GM18870 (cell line): ENCODE measurements at regions not wholly inside any gene's neighbourhood (a gene's known extent, or its start where the extent isn't known, plus 50 kb on each side); places are given as distances from the start of the nearest gene placed in this dataset.
"Not testable (repeated sequence)": the region's sequence is repeated elsewhere in the genome, so short reads cannot be mapped to it uniquely, and the experiment has no call there.

Source experiments
- ATAC-seq: cut with Tn5 transposase; IDR thresholded peaks from one replicate; pipeline ENCODE4 v1.9.1; 2021; ENCODE audit warnings: moderate library complexity; ENCODE audit not compliant: unreplicated experiment

- no peak for ATAC-seq
Measured at GRCh38 chr15:56812221-56812620, 78.9 kb upstream of the ZNF280D start.

- ATAC-seq: no peak
Measured at GRCh38 chr15:56811586-56811985, 78.3 kb upstream of the ZNF280D start.

GRCh38 chr15:56808160-56808559, 74.9 kb upstream of the ZNF280D start:
- ATAC-seq: no peak

- no peak for ATAC-seq
Measured at GRCh38 chr15:56806148-56806536, 72.8 kb upstream of the ZNF280D start.

GRCh38 chr15:56805466-56806147, 72.3 kb upstream of the ZNF280D start:
- no peak for ATAC-seq

- no peak for ATAC-seq
Measured at GRCh38 chr15:56804938-56805337, 71.6 kb upstream of the ZNF280D start.

- no peak for ATAC-seq
Measured at GRCh38 chr15:56804279-56804678, 71.0 kb upstream of the ZNF280D start.

GRCh38 chr15:56802161-56802560, 68.9 kb upstream of the ZNF280D start:
- ATAC-seq: no peak

GRCh38 chr15:56798639-56799038, 65.3 kb upstream of the ZNF280D start:
- ATAC-seq: peak; percentile 92

- no peak for ATAC-seq
Measured at GRCh38 chr15:56797720-56798275, 64.5 kb upstream of the ZNF280D start.

- no peak for ATAC-seq
Measured at GRCh38 chr15:56795502-56795901, 62.2 kb upstream of the ZNF280D start.

- ATAC-seq: no peak
Measured at GRCh38 chr15:56794553-56795329, 61.4 kb upstream of the ZNF280D start.

- no peak for ATAC-seq
Measured at GRCh38 chr15:56794165-56794552, 60.9 kb upstream of the ZNF280D start.

- ATAC-seq: no peak
Measured at GRCh38 chr15:56792211-56792610, 58.9 kb upstream of the ZNF280D start.

GRCh38 chr15:56791521-56791920, 58.2 kb upstream of the ZNF280D start:
- not testable (repeated sequence) for ATAC-seq

- ATAC-seq: no peak
Measured at GRCh38 chr15:56788359-56788758, 55.0 kb upstream of the ZNF280D start.

GRCh38 chr15:56786966-56787365, 53.7 kb upstream of the ZNF280D start:
- peak; percentile 91 for ATAC-seq

GRCh38 chr15:56783857-56784661, 50.8 kb upstream of the ZNF280D start:
- no peak for ATAC-seq

GRCh38 chr15:56783156-56783856, 50.0 kb upstream of the ZNF280D start:
- ATAC-seq: no peak
